H7 (cell line): ENCODE measurements at regions not wholly inside any gene's neighbourhood (a gene's known extent, or its start where the extent isn't known, plus 50 kb on each side); places are given as distances from the start of the nearest gene placed in this dataset.
A peak's percentile ranks its signal among the peaks of the same experiment; 100 is the strongest.

ENCODE experiments used
- DNase-seq: peaks from one replicate; pipeline ENCODE4 v3.0.0; 2012
- H3K27me3 ChIP-seq: 2 replicates; pipeline ENCODE4 v1.6.0; 2011; ENCODE audit warnings: mild to moderate bottlenecking, low read length; ENCODE audit not compliant: control insufficient read depth, insufficient read depth
- H3K36me3 ChIP-seq: replicated peaks from 2 replicates; pipeline ENCODE4 v1.5.1; 2011; ENCODE audit warnings: low read length; ENCODE audit not compliant: control insufficient read depth, insufficient read depth
- H3K4me3 ChIP-seq: 2 replicates; pipeline ENCODE4 v1.5.1; 2011; ENCODE audit warnings: low read depth, mild to moderate bottlenecking, control low read depth, low read length, moderate library complexity; ENCODE audit not compliant: insufficient read depth

GRCh38 chr2:118548880-118549488 lies 298.5 kb downstream of the EN1 start:
- H3K4me3 ChIP-seq = no peak overlapping the region

GRCh38 chr2:118539290-118539689 lies 308.2 kb downstream of the EN1 start:
- DNase-seq = peak; percentile 38
- Histone ChIP-seq H3K27me3 (no peaks in the 10 kb centered on the region), H3K36me3 (no peaks in the 10 kb centered on the region), H3K4me3 (no peak overlapping the region)

More at GRCh38 chr2:118548880-118549488, 298.5 kb downstream of the EN1 start:
- Histone ChIP-seq H3K36me3 (no peaks in the 10 kb centered on the region), H3K27me3 (no peaks in the 10 kb centered on the region)
- DNase-seq = no peak

- no peak for DNase-seq
- Histone ChIP-seq H3K36me3 (no peaks in the 10 kb centered on the region), H3K27me3 (no peaks in the 10 kb centered on the region), H3K4me3 (no peak overlapping the region)
Measured at GRCh38 chr2:118536306-118536705, 311.1 kb downstream of the EN1 start.

GRCh38 chr2:118535818-118536212 lies 311.6 kb downstream of the EN1 start:
- Histone ChIP-seq H3K4me3 (no peak overlapping the region), H3K36me3 (no peaks in the 10 kb centered on the region), H3K27me3 (no peaks in the 10 kb centered on the region)
- no peak for DNase-seq

- H3K36me3 ChIP-seq = no peaks in the 10 kb centered on the region
- H3K4me3 ChIP-seq = no peak overlapping the region
- no peaks in the 10 kb centered on the region for H3K27me3 ChIP-seq
- no peak for DNase-seq
Measured at GRCh38 chr2:118535171-118535817, 312.2 kb downstream of the EN1 start.

- Histone ChIP-seq H3K36me3 (no peaks in the 10 kb centered on the region), H3K27me3 (no peaks in the 10 kb centered on the region), H3K4me3 (no peak overlapping the region)
- DNase-seq = no peak
Measured at GRCh38 chr2:118530976-118531375, 316.5 kb downstream of the EN1 start.

- Histone ChIP-seq H3K27me3 (no peaks in the 10 kb centered on the region), H3K4me3 (no peak overlapping the region), H3K36me3 (no peaks in the 10 kb centered on the region)
- DNase-seq = peak; percentile 56
Measured at GRCh38 chr2:118529908-118530599, 317.4 kb downstream of the EN1 start.

- DNase-seq = no peak
- no peaks in the 10 kb centered on the region for H3K27me3 ChIP-seq
- no peaks in the 10 kb centered on the region for H3K36me3 ChIP-seq
- H3K4me3 ChIP-seq = no peak overlapping the region
Measured at GRCh38 chr2:118527571-118527970, 319.9 kb downstream of the EN1 start.

- H3K4me3 ChIP-seq = no peak overlapping the region
- no peaks in the 10 kb centered on the region for H3K27me3 ChIP-seq
- H3K36me3 ChIP-seq = no peaks in the 10 kb centered on the region
- DNase-seq = no peak
Measured at GRCh38 chr2:118525346-118525745, 322.1 kb downstream of the EN1 start.

- no peak for DNase-seq
- H3K27me3 ChIP-seq = no peaks in the 10 kb centered on the region
- H3K4me3 ChIP-seq = no peak overlapping the region
Measured at GRCh38 chr2:118524911-118525310, 322.5 kb downstream of the EN1 start.

GRCh38 chr2:118523761-118524160 lies 323.7 kb downstream of the EN1 start:
- Histone ChIP-seq H3K4me3 (no peak overlapping the region), H3K27me3 (no peaks in the 10 kb centered on the region), H3K36me3 (no peaks in the 10 kb centered on the region)
- no peak for DNase-seq

More at GRCh38 chr2:118524911-118525310, 322.5 kb downstream of the EN1 start:
- H3K36me3 ChIP-seq = no peaks in the 10 kb centered on the region

GRCh38 chr2:118521960-118522359 lies 325.5 kb downstream of the EN1 start:
- no peak overlapping the region for H3K4me3 ChIP-seq
- DNase-seq = no peak
- H3K27me3 ChIP-seq = no peaks in the 10 kb centered on the region
- no peaks in the 10 kb centered on the region for H3K36me3 ChIP-seq

- H3K4me3 ChIP-seq = no peak overlapping the region
- H3K27me3 ChIP-seq = no peaks in the 10 kb centered on the region
- no peak for DNase-seq
- H3K36me3 ChIP-seq = no peaks in the 10 kb centered on the region
Measured at GRCh38 chr2:118521272-118521671, 326.2 kb downstream of the EN1 start.

GRCh38 chr2:118520246-118520645 lies 327.2 kb downstream of the EN1 start:
- DNase-seq = no peak
- Histone ChIP-seq H3K4me3 (no peak overlapping the region), H3K36me3 (no peaks in the 10 kb centered on the region), H3K27me3 (no peaks in the 10 kb centered on the region)

- Histone ChIP-seq H3K27me3 (no peaks in the 10 kb centered on the region), H3K36me3 (no peaks in the 10 kb centered on the region), H3K4me3 (no peak overlapping the region)
- no peak for DNase-seq
Measured at GRCh38 chr2:118519511-118519910, 327.9 kb downstream of the EN1 start.
